Astrocyte (in vitro differentiated cells and primary cell): ENCODE measurements at regions not wholly inside any gene's neighbourhood (a gene's known extent, or its start where the extent isn't known, plus 50 kb on each side); places are given as distances from the start of the nearest gene placed in this dataset.

Source experiments
- EZH2 ChIP-seq: IDR thresholded peaks from 2 replicates; pipeline ENCODE4 v1.6.1; 2012; ENCODE audit warnings: mild to moderate bottlenecking, low read length, inconsistent platforms; ENCODE audit not compliant: insufficient read depth
- TF ChIP-seq, protein P1 (sequence below): IDR thresholded peaks from 2 replicates; pipeline ENCODE4 v1.5.1; 2011; ENCODE audit warnings: low read depth, mild to moderate bottlenecking, inconsistent platforms, low read length, moderate library complexity; ENCODE audit not compliant: insufficient read depth

DNA sequence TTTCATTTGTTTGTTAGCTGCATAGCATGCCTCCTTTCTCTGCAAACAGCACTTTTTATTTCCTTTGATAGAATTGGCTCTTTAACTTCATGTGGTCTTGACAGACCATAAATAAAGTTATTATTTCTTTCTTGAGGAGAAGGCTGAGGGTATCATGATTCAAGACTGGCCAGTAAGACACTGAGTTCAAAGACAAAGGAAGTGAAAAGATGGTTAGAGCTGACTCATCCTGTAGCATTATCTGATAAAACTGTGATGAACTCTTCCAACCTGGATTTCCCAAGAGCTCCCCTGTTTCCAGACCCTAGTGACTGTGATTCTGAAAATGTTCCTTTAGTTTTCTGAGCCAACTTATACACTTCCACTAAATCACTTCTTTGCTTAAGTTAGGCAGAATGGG is 179.3 kb upstream of the FAT3 start:
- TF ChIP-seq, protein P1, sequence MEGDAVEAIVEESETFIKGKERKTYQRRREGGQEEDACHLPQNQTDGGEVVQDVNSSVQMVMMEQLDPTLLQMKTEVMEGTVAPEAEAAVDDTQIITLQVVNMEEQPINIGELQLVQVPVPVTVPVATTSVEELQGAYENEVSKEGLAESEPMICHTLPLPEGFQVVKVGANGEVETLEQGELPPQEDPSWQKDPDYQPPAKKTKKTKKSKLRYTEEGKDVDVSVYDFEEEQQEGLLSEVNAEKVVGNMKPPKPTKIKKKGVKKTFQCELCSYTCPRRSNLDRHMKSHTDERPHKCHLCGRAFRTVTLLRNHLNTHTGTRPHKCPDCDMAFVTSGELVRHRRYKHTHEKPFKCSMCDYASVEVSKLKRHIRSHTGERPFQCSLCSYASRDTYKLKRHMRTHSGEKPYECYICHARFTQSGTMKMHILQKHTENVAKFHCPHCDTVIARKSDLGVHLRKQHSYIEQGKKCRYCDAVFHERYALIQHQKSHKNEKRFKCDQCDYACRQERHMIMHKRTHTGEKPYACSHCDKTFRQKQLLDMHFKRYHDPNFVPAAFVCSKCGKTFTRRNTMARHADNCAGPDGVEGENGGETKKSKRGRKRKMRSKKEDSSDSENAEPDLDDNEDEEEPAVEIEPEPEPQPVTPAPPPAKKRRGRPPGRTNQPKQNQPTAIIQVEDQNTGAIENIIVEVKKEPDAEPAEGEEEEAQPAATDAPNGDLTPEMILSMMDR = no peak
- no peak for TF ChIP-seq EZH2
